BLaER1 (cell line): ENCODE measurements at regions not wholly inside any gene's neighbourhood (a gene's known extent, or its start where the extent isn't known, plus 50 kb on each side); places are given as distances from the start of the nearest gene placed in this dataset.

Experiments used
- H3K27ac ChIP-seq: shearing (Covaris generic); formaldehyde crosslinking; 2 replicates; pipeline ENCODE4 v1.8.1; 2022
- H3K27me3 ChIP-seq: shearing (Covaris generic); formaldehyde crosslinking; 2 replicates; pipeline ENCODE4 v1.8.1; 2022
- H3K36me3 ChIP-seq: shearing (Covaris generic); formaldehyde crosslinking; 2 replicates; pipeline ENCODE4 v1.8.1; 2022
- H3K4me1 ChIP-seq: shearing (Covaris generic); formaldehyde crosslinking; 2 replicates; pipeline ENCODE4 v1.8.1; 2022
- H3K4me2 ChIP-seq: shearing (Covaris generic); formaldehyde crosslinking; 2 replicates; pipeline ENCODE4 v1.8.1; 2022
- H3K4me3 ChIP-seq: shearing (Covaris generic); formaldehyde crosslinking; 2 replicates; pipeline ENCODE4 v1.8.1; 2022
- H3K9ac ChIP-seq: shearing (Covaris generic); formaldehyde crosslinking; 2 replicates; pipeline ENCODE4 v1.8.1; 2022
- H3K9me3 ChIP-seq: shearing (Covaris generic); formaldehyde crosslinking; 2 replicates; pipeline ENCODE4 v1.8.1; 2022
- H4K20me1 ChIP-seq: shearing (Covaris generic); formaldehyde crosslinking; 2 replicates; pipeline ENCODE4 v1.8.1; 2022
- Cebpa-rat ChIP-seq: shearing (Covaris generic); IDR thresholded peaks from 2 replicates; pipeline ENCODE4 v1.8.1; 2022

DNA sequence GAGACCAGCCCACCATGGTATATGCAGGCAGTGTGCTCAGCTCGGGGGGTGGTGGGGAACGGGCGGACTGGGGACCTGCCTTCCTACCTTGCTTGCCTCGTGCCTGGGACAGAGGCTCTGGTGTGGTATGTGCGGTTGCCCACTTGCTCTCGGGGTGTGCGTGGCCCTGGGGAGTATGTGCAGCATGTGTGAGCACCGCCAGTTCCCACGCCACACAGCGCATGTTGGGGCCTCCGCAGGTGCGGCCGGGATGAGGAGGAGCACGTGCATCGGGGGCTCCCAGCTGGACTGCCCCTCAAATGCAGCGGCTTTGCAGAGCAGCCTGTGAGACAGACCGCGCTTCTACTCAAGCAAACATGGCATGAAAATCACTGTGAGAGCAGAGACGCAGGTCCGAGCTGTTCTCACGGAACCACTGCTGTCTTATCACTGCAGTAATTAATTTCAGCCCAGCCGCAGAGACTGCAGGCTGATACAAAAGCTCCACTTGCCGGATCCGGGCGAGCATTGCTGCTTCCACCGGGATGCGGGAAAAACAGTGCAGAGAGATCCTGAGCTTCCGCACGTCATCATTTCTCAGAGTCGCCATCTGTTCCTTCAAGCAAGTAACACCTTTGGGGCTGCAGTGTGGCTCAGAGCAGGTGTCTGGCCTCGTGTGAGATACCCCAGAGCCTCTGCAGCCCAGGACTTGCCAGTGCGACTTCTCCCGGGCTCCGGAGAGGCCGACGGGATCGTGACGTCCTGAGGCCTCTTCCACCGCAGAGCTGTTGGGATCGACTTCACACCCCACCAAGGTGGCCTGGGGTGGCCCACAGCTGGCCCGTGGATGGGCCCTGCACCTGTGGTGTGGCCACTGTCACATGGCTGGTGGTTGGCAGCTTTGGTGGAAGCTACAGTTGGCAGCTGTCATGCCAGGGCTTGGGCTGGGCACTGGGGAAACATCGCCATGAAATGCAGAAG is 92.6 kb upstream of the ACTRT2 start:
- Histone ChIP-seq H3K9me3 (no peaks in the 10 kb centered on the region), H3K9ac (no peak overlapping the region), H3K4me1 (peaks cover 10% of the 10 kb centered on the region; the same call in 1 of the 2 replicates), H3K36me3 (no peaks in the 10 kb centered on the region), H3K4me2 (peak overlapping the region; percentile 22; the same call in 1 of the 2 replicates), H3K4me3 (no peak overlapping the region), H3K27me3 (peaks cover 70% of the 10 kb centered on the region), H4K20me1 (peaks cover 25% of the 10 kb centered on the region; the same call in 1 of the 2 replicates), H3K27ac (no peak overlapping the region)
- TF ChIP-seq Cebpa-rat = no peak

DNA sequence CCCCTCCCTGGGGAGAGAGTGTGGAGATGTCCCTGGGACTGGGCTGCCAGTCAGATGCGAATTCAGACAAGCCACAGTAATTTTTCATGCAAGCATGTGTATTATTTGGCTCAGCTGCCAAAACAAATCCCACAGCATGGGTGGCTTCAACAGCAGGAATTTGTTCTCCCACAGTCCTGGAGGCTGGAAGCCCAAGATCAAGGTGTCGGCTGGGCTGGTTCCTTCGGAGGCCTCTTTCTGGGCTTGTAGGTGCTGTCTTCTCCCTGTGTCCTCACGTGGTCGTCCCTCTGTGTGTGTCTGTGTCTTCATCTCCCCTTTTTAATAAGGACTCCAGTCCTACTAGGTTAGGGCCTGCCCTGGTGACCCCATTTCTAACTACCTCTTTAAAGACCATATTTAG is 91.9 kb upstream of the ACTRT2 start:
- Histone ChIP-seq H4K20me1 (peaks cover 23% of the 10 kb centered on the region; the same call in 1 of the 2 replicates), H3K27me3 (peaks cover 70% of the 10 kb centered on the region)

DNA sequence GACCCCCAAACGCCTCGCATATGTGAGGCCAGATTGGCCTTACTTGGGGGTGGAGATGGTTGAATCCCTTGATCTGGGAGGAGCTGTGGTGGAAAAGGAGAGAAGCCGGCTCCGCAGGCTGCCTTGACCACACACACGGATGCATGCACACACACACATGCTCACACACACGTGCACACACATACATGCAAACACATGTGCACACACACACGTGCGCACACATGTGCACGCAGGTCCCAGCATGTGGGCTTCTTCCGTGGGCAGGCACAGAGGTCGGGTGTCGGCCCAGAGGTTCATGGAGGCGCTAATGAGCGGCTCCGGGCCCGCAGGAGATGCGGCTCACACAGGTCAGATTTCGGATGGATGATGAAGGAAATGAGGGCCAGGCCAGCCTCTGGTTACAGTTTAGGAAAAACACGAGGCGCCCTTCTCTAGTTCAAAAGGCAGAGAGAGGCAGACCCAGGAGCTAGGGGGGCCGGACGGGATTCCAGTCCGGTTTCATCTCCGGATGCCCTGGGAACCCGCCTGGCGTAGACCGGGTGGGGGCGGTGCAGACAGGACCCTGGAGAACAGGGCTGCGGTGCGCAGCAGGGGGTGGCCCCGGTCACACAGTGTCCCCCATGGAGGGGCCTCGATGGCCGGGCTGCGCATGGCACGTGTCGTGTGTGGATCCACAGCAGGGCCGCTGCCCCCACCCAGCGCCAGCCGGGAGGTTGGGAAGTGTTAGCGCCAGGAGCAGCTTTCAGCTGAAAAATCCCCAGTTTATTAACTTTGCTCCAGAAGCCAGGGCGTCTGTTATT is 91.1 kb upstream of the ACTRT2 start:
- no peak for TF ChIP-seq Cebpa-rat
- Histone ChIP-seq H3K4me3 (no peak overlapping the region), H3K4me1 (peaks cover 15% of the 10 kb centered on the region; the same call in 1 of the 2 replicates), H3K9ac (no peak overlapping the region), H3K36me3 (no peaks in the 10 kb centered on the region), H3K4me2 (no peak overlapping the region), H3K9me3 (no peaks in the 10 kb centered on the region), H3K27me3 (peaks cover 70% of the 10 kb centered on the region), H4K20me1 (peaks cover 27% of the 10 kb centered on the region; the same call in 1 of the 2 replicates), H3K27ac (no peak overlapping the region)

More for the DNA sequence above, 91.9 kb upstream of the ACTRT2 start:
- no peak overlapping the region for H3K9ac ChIP-seq
- H3K4me3 ChIP-seq = no peak overlapping the region
- no peaks in the 10 kb centered on the region for H3K36me3 ChIP-seq
- H3K27ac ChIP-seq = no peak overlapping the region
- H3K4me2 ChIP-seq = peak overlapping the region; percentile 22; the same call in 1 of the 2 replicates
- TF ChIP-seq Cebpa-rat = no peak
- H3K9me3 ChIP-seq = no peaks in the 10 kb centered on the region
- H3K4me1 ChIP-seq = peaks cover 10% of the 10 kb centered on the region; the same call in 1 of the 2 replicates

DNA sequence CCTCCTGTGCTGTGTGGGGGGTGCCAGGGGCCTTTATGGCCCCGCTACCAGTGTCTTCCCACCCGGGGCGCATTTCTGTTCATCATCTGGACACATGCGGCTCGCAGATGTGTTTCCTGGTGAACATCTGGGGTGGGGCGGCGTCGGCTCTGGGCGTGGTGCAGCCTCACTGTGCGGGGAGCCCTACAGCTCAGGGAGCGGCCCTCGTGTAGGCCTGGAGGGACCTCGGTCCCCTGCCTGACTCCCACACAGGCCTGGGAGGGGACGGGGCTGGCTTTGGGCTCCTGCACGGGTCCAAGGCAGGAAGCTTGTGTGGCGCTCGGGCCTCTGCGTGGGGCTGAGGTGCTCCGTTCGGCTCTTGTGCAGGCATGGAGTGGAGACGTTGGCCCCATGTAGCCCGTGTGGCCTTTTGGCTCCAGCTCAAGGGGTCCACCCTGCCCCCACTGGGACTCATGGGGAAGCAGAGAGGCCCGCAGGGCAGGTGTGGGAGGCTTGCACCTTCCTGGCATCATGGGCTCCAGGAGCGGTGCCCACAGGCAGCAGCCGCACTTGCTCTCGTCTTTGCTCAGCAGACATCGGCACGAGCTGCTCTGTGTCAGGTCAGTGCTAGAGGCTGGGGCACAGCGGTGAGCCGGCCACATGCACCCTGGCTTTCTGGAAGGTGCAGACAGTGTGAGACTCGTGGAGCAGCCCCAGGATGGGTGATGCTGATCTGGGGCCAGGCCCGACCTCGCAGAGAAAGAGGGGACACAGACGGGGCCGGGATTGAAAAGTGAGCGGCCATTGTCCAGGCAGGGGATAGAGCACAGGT is 90.1 kb upstream of the ACTRT2 start:
- Histone ChIP-seq H3K27me3 (peaks cover 65% of the 10 kb centered on the region), H4K20me1 (peaks cover 29% of the 10 kb centered on the region; the same call in 1 of the 2 replicates), H3K36me3 (no peaks in the 10 kb centered on the region), H3K9ac (no peak overlapping the region), H3K4me1 (peaks cover 19% of the 10 kb centered on the region; the same call in 1 of the 2 replicates), H3K4me2 (no peak overlapping the region), H3K27ac (no peak overlapping the region), H3K4me3 (no peak overlapping the region), H3K9me3 (no peaks in the 10 kb centered on the region)
- TF ChIP-seq Cebpa-rat = no peak

DNA sequence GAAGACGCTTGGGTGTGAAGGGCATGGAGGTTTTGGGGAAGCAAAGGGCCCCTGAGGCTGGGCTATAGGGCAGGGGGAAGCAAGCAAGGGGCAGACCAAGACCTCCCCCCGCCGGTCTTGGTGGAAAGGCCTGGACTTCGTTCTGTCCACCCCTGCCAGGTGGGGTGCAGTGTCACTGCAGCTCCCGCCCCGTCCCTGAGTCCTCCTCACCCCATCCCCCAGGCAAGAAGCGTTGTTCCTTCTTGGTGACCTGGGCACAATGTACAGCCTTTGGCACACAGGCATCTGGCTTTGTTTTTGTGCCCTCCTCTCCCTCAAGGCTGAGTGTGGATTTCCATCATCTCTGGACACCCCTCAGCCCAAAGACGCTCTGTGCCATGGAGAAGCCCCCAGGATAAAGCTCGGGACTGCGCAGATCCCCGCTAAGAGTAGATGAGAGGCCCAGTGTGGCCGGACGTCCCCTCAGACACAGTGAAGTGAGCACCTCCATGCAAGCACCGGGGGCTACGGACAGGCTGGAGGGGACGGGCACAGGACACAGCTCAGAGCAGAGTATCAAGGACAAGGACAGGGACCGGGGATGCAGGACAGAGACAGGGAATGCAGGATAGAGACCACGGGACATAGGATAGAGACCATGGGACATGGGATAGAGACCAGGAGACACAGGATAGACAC is 89.4 kb upstream of the ACTRT2 start:
- Histone ChIP-seq H3K9ac (no peak overlapping the region), H3K4me3 (no peak overlapping the region), H3K36me3 (no peaks in the 10 kb centered on the region), H4K20me1 (peaks cover 29% of the 10 kb centered on the region; the same call in 1 of the 2 replicates), H3K27ac (no peak overlapping the region), H3K4me1 (peaks cover 19% of the 10 kb centered on the region; the same call in 1 of the 2 replicates), H3K4me2 (no peak overlapping the region), H3K27me3 (peaks cover 61% of the 10 kb centered on the region), H3K9me3 (no peaks in the 10 kb centered on the region)
- no peak for TF ChIP-seq Cebpa-rat

DNA sequence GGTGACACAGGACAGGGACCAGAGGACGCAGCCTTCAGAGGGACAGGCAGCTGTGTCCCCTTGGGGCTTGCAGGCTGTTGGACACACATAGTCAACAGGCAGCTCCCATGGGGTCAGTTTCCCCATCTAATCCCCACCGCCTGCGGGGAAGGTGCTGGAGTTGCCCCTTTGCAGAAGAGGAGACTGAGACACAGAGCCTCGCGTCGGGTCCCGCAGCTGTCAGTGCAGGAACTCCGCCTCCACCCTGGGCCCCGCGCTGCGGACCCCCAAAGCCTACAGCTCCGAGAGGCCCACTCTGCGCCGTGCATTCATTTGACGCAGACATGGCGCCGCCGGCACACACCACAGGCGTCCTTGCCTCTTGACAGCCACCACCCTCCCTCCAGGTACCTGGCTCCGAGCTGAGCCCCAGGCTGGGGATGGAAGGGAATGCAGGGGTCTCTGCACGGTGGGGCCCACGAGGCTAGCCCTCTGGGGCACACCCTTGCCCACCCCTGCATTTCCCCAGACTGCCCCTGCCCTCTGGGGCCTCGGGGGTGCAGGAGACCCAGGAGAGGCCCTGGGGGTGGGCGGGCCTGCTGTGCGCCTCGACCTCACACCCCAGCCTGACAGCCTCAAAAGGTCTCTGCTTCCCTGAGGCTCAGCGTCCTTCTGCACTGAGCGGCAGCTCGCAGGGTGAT is 88.5 kb upstream of the ACTRT2 start:
- H3K4me2 ChIP-seq = no peak overlapping the region
- peaks cover 29% of the 10 kb centered on the region; the same call in 1 of the 2 replicates for H4K20me1 ChIP-seq
- peaks cover 51% of the 10 kb centered on the region for H3K27me3 ChIP-seq
- H3K27ac ChIP-seq = no peak overlapping the region
- TF ChIP-seq Cebpa-rat = no peak
- H3K4me3 ChIP-seq = no peak overlapping the region
- H3K9ac ChIP-seq = no peak overlapping the region
- H3K9me3 ChIP-seq = no peaks in the 10 kb centered on the region
- no peaks in the 10 kb centered on the region for H3K36me3 ChIP-seq
- H3K4me1 ChIP-seq = peaks cover 19% of the 10 kb centered on the region; the same call in 1 of the 2 replicates

DNA sequence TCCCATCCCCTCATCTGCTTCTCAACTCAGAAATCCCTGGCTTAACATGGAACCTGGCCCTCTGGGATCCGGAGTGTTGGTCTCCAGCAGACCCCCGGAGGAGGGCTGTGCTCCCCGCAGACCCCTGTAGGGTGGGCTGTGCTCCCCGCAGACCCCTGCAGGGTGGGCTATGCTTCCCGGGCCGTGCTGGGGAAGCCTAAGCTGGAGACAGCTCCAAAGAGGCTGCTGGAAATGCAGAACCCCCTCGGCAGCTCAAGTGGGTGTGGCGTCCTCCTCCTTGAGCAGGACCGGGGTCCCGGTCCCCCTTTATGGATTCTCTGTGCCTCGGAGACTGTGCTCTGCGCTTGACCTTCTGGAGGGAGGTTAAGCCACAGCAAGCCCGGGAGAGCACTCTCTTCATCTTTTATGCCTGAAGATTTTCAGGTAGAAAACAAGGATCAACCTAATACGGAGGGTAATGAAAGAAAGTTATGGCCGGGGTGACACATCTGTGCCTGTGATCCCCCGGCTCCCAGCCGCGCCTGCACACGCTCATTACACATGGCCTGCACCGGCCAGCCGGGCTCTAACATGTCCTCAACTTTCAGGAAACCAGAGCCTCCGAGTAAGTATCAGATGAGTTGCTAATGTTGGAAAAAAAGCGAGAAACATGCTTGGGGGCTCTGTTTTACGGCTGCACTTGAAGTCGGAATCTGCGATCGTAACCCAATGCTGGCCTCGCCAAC is 87.7 kb upstream of the ACTRT2 start:
- TF ChIP-seq Cebpa-rat = no peak
- no peak overlapping the region for H3K4me3 ChIP-seq
- H3K27ac ChIP-seq = no peak overlapping the region
- H3K9ac ChIP-seq = no peak overlapping the region
- no peaks in the 10 kb centered on the region for H3K36me3 ChIP-seq
- H3K4me1 ChIP-seq = peaks cover 19% of the 10 kb centered on the region; the same call in 1 of the 2 replicates
- H3K27me3 ChIP-seq = peaks cover 44% of the 10 kb centered on the region
- no peaks in the 10 kb centered on the region for H3K9me3 ChIP-seq
- peaks cover 27% of the 10 kb centered on the region; the same call in 1 of the 2 replicates for H4K20me1 ChIP-seq
- no peak overlapping the region for H3K4me2 ChIP-seq

DNA sequence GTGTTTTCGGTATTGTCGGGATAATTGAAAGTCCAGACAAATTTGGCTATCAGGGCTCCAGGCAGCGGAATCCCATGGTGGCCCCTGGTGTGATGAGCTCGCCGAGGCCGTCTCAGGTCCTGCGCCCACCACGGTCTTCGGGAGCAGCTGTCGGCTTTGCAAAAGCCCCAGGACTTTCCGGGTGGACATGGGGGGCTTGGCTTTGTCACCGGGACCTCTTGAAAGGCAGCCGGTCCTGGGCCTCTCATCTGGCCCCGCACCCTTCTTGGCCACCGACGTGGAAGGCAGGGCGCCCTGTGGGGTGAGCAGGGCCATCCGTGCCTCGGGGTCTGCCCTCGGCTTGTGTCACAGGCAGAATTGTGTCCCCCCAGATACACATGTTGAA is 87.1 kb upstream of the ACTRT2 start:
- no peaks in the 10 kb centered on the region for H3K9me3 ChIP-seq
- H3K27me3 ChIP-seq = peaks cover 39% of the 10 kb centered on the region
- no peak overlapping the region for H3K27ac ChIP-seq
- H3K4me3 ChIP-seq = no peak overlapping the region
- H3K9ac ChIP-seq = no peak overlapping the region
- no peak overlapping the region for H3K4me2 ChIP-seq
- H4K20me1 ChIP-seq = peaks cover 22% of the 10 kb centered on the region; the same call in 1 of the 2 replicates
- peaks cover 15% of the 10 kb centered on the region; the same call in 1 of the 2 replicates for H3K4me1 ChIP-seq
- H3K36me3 ChIP-seq = no peaks in the 10 kb centered on the region
- TF ChIP-seq Cebpa-rat = no peak
